Endothelial cell (in vitro differentiated cells): ENCODE measurements at regions not wholly inside any gene's neighbourhood (a gene's known extent, or its start where the extent isn't known, plus 50 kb on each side); places are given as distances from the start of the nearest gene placed in this dataset.

Experiments used
- DNase-seq: peaks from one replicate; pipeline ENCODE4 v3.0.0; 2021; ENCODE audit warnings: low spot score
- H3K27ac Mint-ChIP-seq: one replicate; pipeline ENCODE4 v1.8.0; 2021; ENCODE audit warnings: mixed read lengths, inconsistent platforms; ENCODE audit not compliant: unreplicated experiment
- H3K27me3 Mint-ChIP-seq: one replicate; pipeline ENCODE4 v1.8.0; 2021; ENCODE audit warnings: mild to moderate bottlenecking, moderate library complexity, mixed read lengths, inconsistent platforms; ENCODE audit not compliant: unreplicated experiment
- H3K36me3 Mint-ChIP-seq: one replicate; pipeline ENCODE4 v1.8.0; 2021; ENCODE audit warnings: mild to moderate bottlenecking, low read depth, mixed read lengths, inconsistent platforms; ENCODE audit not compliant: unreplicated experiment
- H3K4me1 Mint-ChIP-seq: one replicate; pipeline ENCODE4 v1.8.0; 2021; ENCODE audit warnings: mild to moderate bottlenecking, mixed read lengths, inconsistent platforms; ENCODE audit not compliant: unreplicated experiment
- H3K4me3 Mint-ChIP-seq: one replicate; pipeline ENCODE4 v1.8.0; 2021; ENCODE audit warnings: mild to moderate bottlenecking, mixed read lengths, inconsistent platforms; ENCODE audit not compliant: unreplicated experiment
- H3K9me3 Mint-ChIP-seq: one replicate; pipeline ENCODE4 v1.8.0; 2021; ENCODE audit warnings: mixed read lengths, inconsistent platforms; ENCODE audit not compliant: unreplicated experiment
- CTCF ChIP-seq: fragments of 200-600 bp; sonication (generic); IDR thresholded peaks from one replicate; pipeline ENCODE4 v1.5.0; 2021; ENCODE audit warnings: antibody characterized with exemption; ENCODE audit not compliant: unreplicated experiment

- H3K9me3 Mint-ChIP-seq = no peaks in the 10 kb centered on the region
- no peak for DNase-seq
- H3K27me3 Mint-ChIP-seq = no peaks in the 10 kb centered on the region
- H3K4me1 Mint-ChIP-seq = no peaks in the 10 kb centered on the region
- no peaks in the 10 kb centered on the region for H3K36me3 Mint-ChIP-seq
- H3K27ac Mint-ChIP-seq = no peak overlapping the region
- TF ChIP-seq CTCF = no peak
- no peak overlapping the region for H3K4me3 Mint-ChIP-seq
Measured at GRCh38 chr14:84998216-84998615, 531.7 kb upstream of the FLRT2 start.

GRCh38 chr14:85002846-85003245 lies 527.1 kb upstream of the FLRT2 start:
- Mint-ChIP-seq H3K36me3 (no peaks in the 10 kb centered on the region), H3K27me3 (no peaks in the 10 kb centered on the region), H3K9me3 (no peaks in the 10 kb centered on the region), H3K27ac (no peak overlapping the region), H3K4me1 (no peaks in the 10 kb centered on the region), H3K4me3 (no peak overlapping the region)
- DNase-seq = no peak
- no peak for TF ChIP-seq CTCF

- Mint-ChIP-seq H3K36me3 (no peaks in the 10 kb centered on the region), H3K4me3 (no peak overlapping the region), H3K4me1 (no peaks in the 10 kb centered on the region), H3K27ac (no peak overlapping the region), H3K9me3 (no peaks in the 10 kb centered on the region), H3K27me3 (peaks cover 1% of the 10 kb centered on the region)
- TF ChIP-seq CTCF = no peak
- no peak for DNase-seq
Measured at GRCh38 chr14:85003805-85004204, 526.1 kb upstream of the FLRT2 start.

- H3K4me1 Mint-ChIP-seq = no peaks in the 10 kb centered on the region
- H3K9me3 Mint-ChIP-seq = no peaks in the 10 kb centered on the region
- TF ChIP-seq CTCF = no peak
- peaks cover 2% of the 10 kb centered on the region for H3K27me3 Mint-ChIP-seq
- H3K4me3 Mint-ChIP-seq = no peak overlapping the region
- no peak overlapping the region for H3K27ac Mint-ChIP-seq
- no peaks in the 10 kb centered on the region for H3K36me3 Mint-ChIP-seq
- no peak for DNase-seq
Measured at GRCh38 chr14:85009506-85009905, 520.4 kb upstream of the FLRT2 start.

- H3K27me3 Mint-ChIP-seq = peaks cover 2% of the 10 kb centered on the region
- H3K4me1 Mint-ChIP-seq = no peaks in the 10 kb centered on the region
- no peak for DNase-seq
- H3K4me3 Mint-ChIP-seq = no peak overlapping the region
- TF ChIP-seq CTCF = no peak
- H3K9me3 Mint-ChIP-seq = no peaks in the 10 kb centered on the region
- H3K27ac Mint-ChIP-seq = no peak overlapping the region
- H3K36me3 Mint-ChIP-seq = no peaks in the 10 kb centered on the region
Measured at GRCh38 chr14:85010186-85010585, 519.8 kb upstream of the FLRT2 start.
